ENCODE measurements at regions not wholly inside any gene's neighbourhood (a gene's known extent, or its start where the extent isn't known, plus 50 kb on each side); places are given as distances from the start of the nearest gene placed in this dataset.

- H4K5ac ChIP-seq (ENCODE audit: insufficient read length, low read depth, low read length) = no peak overlapping the region
- H4K91ac ChIP-seq (replicated peaks; ENCODE audit: insufficient read length, low read length) = peak overlapping the region; percentile 77
- H3K4me1 ChIP-seq (replicated peaks in 1 of 4; ENCODE audit: control insufficient read depth in 3 of 4, insufficient read depth in 4 of 4, low read length in 3 of 4) = peaks cover 0 to 3% (median 1%) of the 10 kb centered on the region in 4 experiments; a peak in 1 of 7 replicates
- H2AK5ac ChIP-seq (ENCODE audit: low read depth, low read length) = no peak overlapping the region
- H3K4ac ChIP-seq (replicated peaks; ENCODE audit: insufficient read length, low read depth, low read length) = no peak overlapping the region
- ChIA-PET CTCF (ENCODE audit: partially characterized antibody) (interaction anchor here (0.5 to 3.2 kb wide), 30 partner anchors 9 to 705 kb away, joined by 3 to 33 read pairs (median 4); no protein-coding TSS in a partner anchor), POLR2A (ENCODE audit: partially characterized antibody) (no interaction called here)
- H3K36me3 ChIP-seq (ENCODE audit: control insufficient read depth in 2 of 4, insufficient read depth in 4 of 4, low read length in 3 of 4) = no peaks in the 10 kb centered on the region
- no peaks in the 10 kb centered on the region for H3K9me3 ChIP-seq (ENCODE audit: insufficient read depth in 2 of 2, low read depth in 1 of 2, low read length in 1 of 2)
- H2BK120ac ChIP-seq (replicated peaks; ENCODE audit: low read depth, low read length) = no peak overlapping the region
- H2BK12ac ChIP-seq (ENCODE audit: low read depth, low read length) = no peak overlapping the region
- H3K4me2 ChIP-seq (ENCODE audit: insufficient read depth in 1 of 2, low read depth in 2 of 2, low read length in 2 of 2) = peak overlapping the region; percentile 1 to 61; a peak in 3 of 4 replicates
- H4K8ac ChIP-seq (ENCODE audit: extremely low read depth, insufficient read depth, low read length) = peak overlapping the region; percentile 93
- H2BK15ac ChIP-seq (ENCODE audit: low read length) = peak overlapping the region; percentile 62; the same call in 1 of the 2 replicates
- no peaks in the 10 kb centered on the region for H3K27me3 ChIP-seq (replicated peaks in 1 of 4; ENCODE audit: control insufficient read depth in 3 of 4, extremely low read depth in 1 of 4, insufficient read depth in 3 of 4, low read length in 3 of 4)
- no peak for FAIRE-seq
- H3K79me1 ChIP-seq (ENCODE audit: low read depth, low read length) = no peaks in the 10 kb centered on the region
- no peak overlapping the region for H3K9ac ChIP-seq (replicated peaks in 1 of 4; ENCODE audit: extremely low read depth in 1 of 4, low read depth in 3 of 4, low read length in 3 of 4)
- no peaks in the 10 kb centered on the region for H4K20me1 ChIP-seq (replicated peaks in 1 of 2; ENCODE audit: control insufficient read depth in 1 of 2, insufficient read depth in 2 of 2, low read length in 2 of 2)
- H3K56ac ChIP-seq (replicated peaks; ENCODE audit: insufficient read length, low read depth, low read length) = no peak overlapping the region
- peak overlapping the region in 1 of 4 experiments; percentile 48; a peak in 4 of 8 replicates for H3K4me3 ChIP-seq (ENCODE audit: extremely low read depth in 1 of 4, insufficient read depth in 2 of 4, low read depth in 3 of 4, low read length in 4 of 4)
- peak overlapping the region; percentile 89; the same call in 1 of the 2 replicates for H3K18ac ChIP-seq (ENCODE audit: extremely low read depth, low read length)
- peak; percentile 70 to 98 for DNase-seq (ENCODE audit: low read depth in 1 of 2, low spot score in 2 of 2)
- 27% methylated on average over 33 of the region's 34 CpGs; no CpG with 5 or more reads in 1 of the 2 experiments for WGBS, 2 experiments (ENCODE audit: extremely low coverage in 1 of 2, insufficient coverage in 1 of 2, insufficient read length in 1 of 2, insufficient replicate concordance in 2 of 2, low coverage in 1 of 2, low lambda C conversion rate in 2 of 2, missing lambda C conversion rate in 1 of 2)
- no peak overlapping the region for H3K23ac ChIP-seq (ENCODE audit: insufficient read length)
- no peak overlapping the region for H3K27ac ChIP-seq (ENCODE audit: low read depth, low read length)
- H3K23me2 ChIP-seq (ENCODE audit: low read depth, low read length) = peaks cover 1% of the 10 kb centered on the region; the same call in 1 of the 2 replicates
- no peak overlapping the region for H3K14ac ChIP-seq (ENCODE audit: insufficient read length)
- peak overlapping the region; percentile 97 for H2AFZ ChIP-seq (ENCODE audit: low read length)
- H3K79me2 ChIP-seq (ENCODE audit: control insufficient read depth in 1 of 2, insufficient read depth in 2 of 2, low read length in 2 of 2) = no peaks in the 10 kb centered on the region
- H2BK5ac ChIP-seq (ENCODE audit: low read depth, low read length) = no peak overlapping the region
- no peak overlapping the region for H2BK20ac ChIP-seq (ENCODE audit: low read length)
- TF ChIP-seq SIX5 (IDR thresholded peaks at IDR 0.05; ENCODE audit: low read depth, low read length) = no peak
- no peak for TF ChIP-seq ZNF274 (IDR thresholded peaks at IDR 0.05; ENCODE audit: borderline replicate concordance, extremely low read depth, low read length)
- TF ChIP-seq HDAC6 (IDR thresholded peaks at IDR 0.05; ENCODE audit: low read depth, low read length) = no peak
- no peak for TF ChIP-seq NANOG (IDR thresholded peaks at IDR 0.05; ENCODE audit: insufficient read depth, low read depth, low read length, poor library complexity, severe bottlenecking)
- TF ChIP-seq SAP30 (IDR thresholded peaks at IDR 0.05; ENCODE audit: insufficient read depth, insufficient replicate concordance, low read length) = no peak
- no peak for TF ChIP-seq EP300 (IDR thresholded peaks at IDR 0.05; ENCODE audit: borderline replicate concordance in 1 of 2, low read depth in 2 of 2, low read length in 2 of 2)
- TF ChIP-seq CTCF (IDR thresholded peaks at IDR 0.05; ENCODE audit: control extremely low read depth in 1 of 3, insufficient read depth in 1 of 3, low read depth in 1 of 3, low read length in 3 of 3) = peak; percentile 94 to 96 (median 94)
- peak; percentile 82 to 87 for TF ChIP-seq RAD21 (IDR thresholded peaks at IDR 0.05 in 1 of 2, conservative IDR thresholded peaks at IDR 0.05 in 1 of 2; ENCODE audit: low read depth in 2 of 2, low read length in 2 of 2)
Observed at GRCh38 chr6:79777713-79778579, 146.8 kb downstream of the SH3BGRL2 start.

All from H1 (cell line).